DND-41 (cell line): ENCODE measurements at regions not wholly inside any gene's neighbourhood (a gene's known extent, or its start where the extent isn't known, plus 50 kb on each side); places are given as distances from the start of the nearest gene placed in this dataset.

ENCODE experiments used
- ATAC-seq: fragments of 200-7000 bp; cut with Tn5 transposase; 3 replicates; pipeline ENCODE4 v1.9.1; 2021; ENCODE audit warnings: low read depth; ENCODE audit not compliant: insufficient read depth
- DNase-seq: peaks from one replicate; pipeline ENCODE4 v3.0.0-alpha.2; 2020
- H2AFZ ChIP-seq: 2 replicates; pipeline ENCODE4 v1.6.0; 2012; ENCODE audit warnings: low read depth, low read length
- H3K27ac ChIP-seq: 2 replicates; pipeline ENCODE4 v1.5.1; 2012; ENCODE audit warnings: low read length, inconsistent platforms
- H3K27me3 ChIP-seq: fragments of 200-600 bp; sonication (generic); 2 replicates; pipeline ENCODE4 v1.6.0; 2012; ENCODE audit warnings: low read length, mild to moderate bottlenecking, inconsistent platforms; ENCODE audit not compliant: insufficient read depth, poor library complexity
- H3K36me3 ChIP-seq: 2 replicates; pipeline ENCODE4 v1.5.1; 2012; ENCODE audit warnings: low read length, inconsistent platforms; ENCODE audit not compliant: insufficient read depth
- H3K4me1 ChIP-seq: 2 replicates; pipeline ENCODE4 v1.5.1; 2012; ENCODE audit warnings: mild to moderate bottlenecking, low read length; ENCODE audit not compliant: insufficient read depth
- H3K4me2 ChIP-seq: 2 replicates; pipeline ENCODE4 v1.6.0; 2012; ENCODE audit warnings: mild to moderate bottlenecking, moderate library complexity, low read length, inconsistent platforms; ENCODE audit not compliant: insufficient read depth
- H3K4me3 ChIP-seq, 2 experiments: fragments of 200-600 bp in 1 of 2; shearing (Covaris generic) in 1 of 2; 2 replicates each; pipeline ENCODE4 v1.5.1; 2012 to 2016; ENCODE audit warnings: inconsistent platforms in 2 of 2, low read length in 2 of 2, mild to moderate bottlenecking in 2 of 2, low read depth in 1 of 2, moderate library complexity in 1 of 2
- H3K79me2 ChIP-seq: 2 replicates; pipeline ENCODE4 v1.6.0; 2012; ENCODE audit warnings: low read length, inconsistent platforms; ENCODE audit not compliant: insufficient read depth
- H3K9ac ChIP-seq: 2 replicates; pipeline ENCODE4 v1.6.0; 2012; ENCODE audit warnings: low read depth, mild to moderate bottlenecking, inconsistent platforms, low read length, moderate library complexity
- H3K9me3 ChIP-seq: 2 replicates; pipeline ENCODE4 v1.5.1; 2012; ENCODE audit warnings: low read length, moderate library complexity, mild to moderate bottlenecking, inconsistent platforms; ENCODE audit not compliant: insufficient read depth, severe bottlenecking
- H4K20me1 ChIP-seq: 2 replicates; pipeline ENCODE4 v1.6.0; 2012; ENCODE audit warnings: low read length; ENCODE audit not compliant: insufficient read depth
- CTCF ChIP-seq: IDR thresholded peaks from 2 replicates; pipeline ENCODE4 v1.5.1; 2012; ENCODE audit warnings: borderline replicate concordance, low read length, moderate library complexity, mild to moderate bottlenecking; ENCODE audit not compliant: poor library complexity, severe bottlenecking; ENCODE audit errors: extremely low read depth
- EZH2 ChIP-seq: IDR thresholded peaks from 3 replicates; pipeline ENCODE4 v1.6.1; 2012; ENCODE audit warnings: borderline replicate concordance, low read depth, mild to moderate bottlenecking, moderate library complexity, low read length, inconsistent platforms; ENCODE audit not compliant: severe bottlenecking

- DNase-seq, result no peak
- no peak overlapping the region for H3K4me3 ChIP-seq
- H3K4me1 ChIP-seq, result no peaks in the 10 kb centered on the region
Observed at GRCh38 chr5:38046103-38046502, 206.3 kb upstream of the GDNF start.

DNA sequence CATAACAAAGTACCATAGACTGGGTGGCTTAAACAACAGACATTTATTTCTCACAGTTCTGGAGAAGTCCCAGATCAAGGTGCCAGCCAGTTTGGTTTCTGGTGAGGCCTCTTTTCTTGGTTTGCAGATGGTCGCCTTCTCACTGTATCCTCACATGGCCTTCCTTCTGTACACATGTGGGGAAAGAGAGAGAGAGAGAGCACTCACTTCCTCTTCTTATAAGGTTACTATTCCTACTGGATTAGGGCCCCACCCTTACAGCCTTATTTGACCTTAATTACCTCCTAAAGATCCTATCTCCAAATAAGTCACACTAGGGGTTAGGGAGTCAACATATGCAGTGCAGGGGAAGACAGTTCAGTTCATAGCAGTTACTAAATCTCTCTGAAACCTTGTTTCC lies 205.6 kb upstream of the GDNF start:
- TF ChIP-seq EZH2 (no peak), CTCF (no peak)
- no peak overlapping the region for H3K4me2 ChIP-seq
- no peak overlapping the region for H3K27ac ChIP-seq
- no peak overlapping the region for H2AFZ ChIP-seq
- H3K4me1 ChIP-seq, result no peaks in the 10 kb centered on the region
- no peak overlapping the region for H3K9ac ChIP-seq
- DNase-seq, result no peak
- ATAC-seq, result no peak
- H4K20me1 ChIP-seq, result no peaks in the 10 kb centered on the region
- no peaks in the 10 kb centered on the region for H3K36me3 ChIP-seq
- H3K79me2 ChIP-seq, result no peaks in the 10 kb centered on the region
- H3K27me3 ChIP-seq, result peaks cover 16% of the 10 kb centered on the region
- no peak overlapping the region for H3K4me3 ChIP-seq
- H3K9me3 ChIP-seq, result no peaks in the 10 kb centered on the region

More at GRCh38 chr5:38046103-38046502, 206.3 kb upstream of the GDNF start:
- Histone ChIP-seq H3K79me2 (no peaks in the 10 kb centered on the region), H3K4me2 (no peak overlapping the region), H3K9ac (no peak overlapping the region), H3K36me3 (no peaks in the 10 kb centered on the region), H3K27me3 (peaks cover 12% of the 10 kb centered on the region), H3K27ac (no peak overlapping the region), H4K20me1 (no peaks in the 10 kb centered on the region), H2AFZ (no peak overlapping the region), H3K9me3 (no peaks in the 10 kb centered on the region)
- TF ChIP-seq EZH2 (no peak), CTCF (no peak)
- ATAC-seq, result no peak

- Histone ChIP-seq H3K9me3 (no peaks in the 10 kb centered on the region), H3K9ac (no peak overlapping the region), H3K79me2 (no peaks in the 10 kb centered on the region), H3K4me1 (no peaks in the 10 kb centered on the region), H3K4me3 (no peak overlapping the region), H3K27me3 (peaks cover 16% of the 10 kb centered on the region), H2AFZ (no peak overlapping the region), H3K4me2 (no peak overlapping the region), H3K27ac (no peak overlapping the region), H3K36me3 (no peaks in the 10 kb centered on the region), H4K20me1 (no peaks in the 10 kb centered on the region)
- ATAC-seq (no peak), DNase-seq (no peak)
- TF ChIP-seq EZH2 (no peak), CTCF (no peak)
Observed at GRCh38 chr5:38039826-38040225, 200.0 kb upstream of the GDNF start.

GRCh38 chr5:38039091-38039490 lies 199.2 kb upstream of the GDNF start:
- Histone ChIP-seq H3K27me3 (peaks cover 16% of the 10 kb centered on the region), H2AFZ (no peak overlapping the region), H3K79me2 (no peaks in the 10 kb centered on the region), H3K9ac (no peak overlapping the region), H3K4me3 (no peak overlapping the region), H3K36me3 (no peaks in the 10 kb centered on the region), H3K4me1 (no peaks in the 10 kb centered on the region), H4K20me1 (no peaks in the 10 kb centered on the region), H3K4me2 (no peak overlapping the region), H3K9me3 (no peaks in the 10 kb centered on the region), H3K27ac (no peak overlapping the region)
- ATAC-seq, result no peak
- DNase-seq, result no peak
- TF ChIP-seq CTCF (no peak), EZH2 (no peak)
